ENCODE measurements at regions not wholly inside any gene's neighbourhood (a gene's known extent, or its start where the extent isn't known, plus 50 kb on each side); places are given as distances from the start of the nearest gene placed in this dataset.

DNA sequence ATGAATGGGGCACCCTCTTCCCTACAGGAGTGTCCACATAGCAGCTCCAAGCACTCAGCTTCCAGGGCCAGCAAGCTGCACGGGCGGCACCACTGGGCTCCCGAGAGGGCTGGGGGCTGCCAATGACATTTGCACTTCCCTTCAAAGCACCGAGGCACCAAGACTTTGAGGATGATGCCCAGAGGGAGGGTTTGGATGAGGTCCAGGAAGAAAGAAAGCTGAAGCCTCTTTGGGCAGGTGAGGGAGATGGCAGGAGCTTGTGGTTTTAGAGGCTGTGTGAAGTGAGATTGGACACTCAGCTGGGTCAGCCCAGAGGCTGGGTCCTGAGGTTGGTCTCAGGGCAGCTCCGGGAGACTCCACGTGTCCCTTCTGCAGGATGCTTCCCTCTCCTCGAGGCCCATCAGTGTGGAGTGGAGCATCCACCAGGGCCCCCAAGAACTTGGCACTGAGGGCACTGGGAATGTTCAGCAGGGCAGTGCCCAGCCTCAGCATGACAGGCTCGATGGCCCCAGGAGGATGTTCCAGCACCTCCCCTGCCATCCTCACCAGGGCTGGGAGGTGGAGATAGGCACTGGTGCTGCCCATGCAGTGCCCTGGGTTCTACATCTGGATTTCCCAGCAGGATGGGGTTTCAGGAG is 54.9 kb upstream of the IGFBP3 start:
- no peak for DNase-seq (ENCODE audit: extremely low read depth, low read depth)

DNA sequence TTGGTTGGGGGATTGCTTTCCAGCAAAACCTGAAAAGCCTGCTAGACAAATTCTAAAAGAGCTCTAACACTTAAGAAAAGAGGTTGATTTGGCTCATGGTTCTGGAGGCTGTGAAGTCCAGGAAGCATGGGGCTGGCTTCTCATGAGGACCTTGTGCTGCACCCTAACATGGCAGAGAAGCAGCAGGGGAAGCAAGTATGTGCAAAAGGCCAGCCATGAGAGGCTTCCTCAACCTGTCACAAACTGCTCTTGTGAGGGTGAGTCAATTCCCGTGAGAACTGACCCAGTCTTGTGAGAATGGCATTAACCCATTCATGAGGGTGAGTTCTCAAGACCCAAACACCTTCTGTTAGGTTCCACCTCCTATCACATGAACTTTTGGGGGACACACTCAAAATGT is 54.3 kb upstream of the IGFBP3 start:
- DNase-seq (ENCODE audit: extremely low read depth, low read depth) = no peak

GRCh38 chr7:45974540-45975360 is 53.7 kb upstream of the IGFBP3 start:
- no peak for DNase-seq (ENCODE audit: extremely low read depth, low read depth)

GRCh38 chr7:45973725-45974532 is 52.9 kb upstream of the IGFBP3 start:
- DNase-seq (ENCODE audit: extremely low read depth, low read depth) = peak; percentile 36

GRCh38 chr7:45972629-45973312 is 51.7 kb upstream of the IGFBP3 start:
- no peak for DNase-seq (ENCODE audit: extremely low read depth, low read depth)

DNA sequence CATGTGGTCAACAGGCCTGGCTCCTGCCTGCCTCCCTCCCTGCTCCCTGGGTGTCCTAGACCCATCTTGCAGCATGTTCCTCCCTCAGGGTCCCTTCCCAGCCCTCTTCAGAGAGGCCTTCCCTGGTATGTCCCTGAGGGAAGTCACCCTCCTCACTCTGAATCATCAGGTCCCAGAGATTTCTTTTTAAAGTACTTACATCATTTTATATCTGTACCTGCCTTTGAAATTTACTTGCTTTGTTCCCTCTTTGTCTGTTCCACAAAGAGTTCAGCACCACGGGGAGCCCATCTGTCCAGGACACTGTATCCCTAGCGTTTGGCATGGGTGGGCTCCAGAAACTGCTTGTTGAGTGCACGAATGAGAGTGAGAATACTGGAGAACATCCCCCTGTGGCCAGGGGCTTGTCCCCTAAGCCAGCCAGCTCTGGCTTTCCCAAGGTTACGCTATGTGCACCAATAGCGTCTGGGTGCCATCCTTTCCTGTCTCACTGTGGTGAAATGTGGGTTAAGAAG is 50.6 kb upstream of the IGFBP3 start:
- no peak for DNase-seq (ENCODE audit: extremely low read depth, low read depth)

DNA sequence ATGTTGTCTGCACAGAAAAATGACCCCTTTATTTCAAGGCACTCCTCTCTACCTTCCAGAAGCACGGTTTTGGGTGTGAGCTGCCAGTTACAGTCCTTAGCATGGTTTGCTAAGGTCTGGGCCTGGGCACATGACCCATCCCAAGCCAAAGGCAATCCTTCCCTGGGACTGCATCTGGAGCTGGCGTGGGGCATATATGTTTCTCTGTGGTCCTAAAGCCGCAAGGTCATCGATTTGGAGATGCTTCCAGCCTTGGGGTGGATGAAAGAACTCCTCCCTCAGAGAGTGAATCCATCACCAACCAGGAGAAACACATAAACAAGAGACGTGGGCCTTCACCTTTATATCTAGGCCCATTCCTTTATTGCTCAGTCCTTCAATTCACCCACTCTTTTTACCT is 50.1 kb upstream of the IGFBP3 start:
- DNase-seq (ENCODE audit: extremely low read depth, low read depth) = no peak

Data from NCI-H460 (cell line).